K562 (cell line): ENCODE measurements at regions not wholly inside any gene's neighbourhood (a gene's known extent, or its start where the extent isn't known, plus 50 kb on each side); places are given as distances from the start of the nearest gene placed in this dataset.

Experiments
- C11orf30 ChIP-seq: fragments of 450-650 bp; IDR thresholded peaks from 2 replicates; pipeline ENCODE4 v1.6.1; 2016; ENCODE audit warnings: low read depth, mild to moderate bottlenecking
- EP400 ChIP-seq: fragments of 450-650 bp; IDR thresholded peaks from 2 replicates; pipeline ENCODE4 v1.6.1; 2017; ENCODE audit warnings: antibody characterized with exemption, mild to moderate bottlenecking, moderate library complexity
- FOXJ3 ChIP-seq: sonication (generic); formaldehyde crosslinking; IDR thresholded peaks from 2 replicates; pipeline ENCODE4 v1.4.0; 2020; ENCODE audit warnings: mild to moderate bottlenecking, missing genetic modification reagents
- FOXP1 ChIP-seq: sonication (generic); formaldehyde crosslinking; IDR thresholded peaks from 2 replicates; pipeline ENCODE4 v1.8.0; 2022; ENCODE audit warnings: mild to moderate bottlenecking, missing genetic modification reagents
- POLR2AphosphoS5 ChIP-seq: IDR thresholded peaks from 2 replicates; pipeline ENCODE4 v1.6.1; 2011; ENCODE audit warnings: mild to moderate bottlenecking, low read depth, low read length, moderate library complexity; ENCODE audit not compliant: control insufficient read depth, insufficient read depth
- SIN3A ChIP-seq, 2 experiments: fragments of 150-350 bp in 1 of 2; IDR thresholded peaks; 2 replicates each; pipeline ENCODE4 v1.6.1; 2011 to 2016; ENCODE audit warnings: borderline replicate concordance in 2 of 2, low read depth in 2 of 2, low read length in 2 of 2, mild to moderate bottlenecking in 2 of 2, moderate library complexity in 2 of 2; ENCODE audit not compliant: control insufficient read depth in 1 of 2
- TF ChIP-seq, protein P1 (sequence below): fragments of 250-450 bp; sonication (Bioruptor Pico); IDR thresholded peaks from 2 replicates; pipeline ENCODE4 v1.8.0; 2021; ENCODE audit warnings: mild to moderate bottlenecking, moderate library complexity
- TF ChIP-seq, protein P2 (sequence below): sonication (generic); formaldehyde crosslinking; IDR thresholded peaks from 2 replicates; pipeline ENCODE4 v1.8.1; 2023; ENCODE audit warnings: mild to moderate bottlenecking, missing genetic modification reagents, moderate library complexity
- TF ChIP-seq, protein P3 (sequence below), 3 experiments: IDR thresholded peaks in 2 of 3; conservative IDR thresholded peaks in 1 of 3; 2 replicates each; pipeline ENCODE4 v1.5.1; 2011 to 2012; ENCODE audit warnings: low read length in 3 of 3, mild to moderate bottlenecking in 3 of 3, control low read depth in 2 of 3, improper control_type of control experiment in 1 of 3, inconsistent platforms in 1 of 3, low read depth in 1 of 3, mixed read lengths in 1 of 3, moderate library complexity in 1 of 3; ENCODE audit not compliant: insufficient read depth in 2 of 3

DNA sequence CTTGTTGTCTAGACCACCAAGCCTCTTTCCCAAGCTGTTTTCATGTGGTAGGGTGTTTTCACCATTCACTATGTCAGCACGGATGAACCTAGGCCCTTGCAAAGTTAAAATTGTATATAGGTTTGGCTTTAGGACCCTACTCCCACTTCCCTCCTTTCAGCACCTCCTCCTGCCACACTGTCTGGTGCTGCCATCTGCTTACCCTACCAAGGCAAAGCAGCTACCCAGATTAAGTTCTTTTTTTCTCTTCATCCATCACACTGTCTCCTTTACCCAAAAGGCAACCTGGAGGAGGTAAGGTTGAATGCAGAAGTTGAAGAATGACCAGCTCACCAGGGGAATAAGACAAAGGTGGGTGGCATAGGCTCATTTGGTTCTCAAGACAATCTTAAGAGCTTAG, 184.0 kb downstream of the CDC5L start:
- TF ChIP-seq FOXP1 (CRISPR knock-in tag), result no peak
- no peak for TF ChIP-seq FOXJ3 (CRISPR knock-in tag)
- TF ChIP-seq, protein P1, sequence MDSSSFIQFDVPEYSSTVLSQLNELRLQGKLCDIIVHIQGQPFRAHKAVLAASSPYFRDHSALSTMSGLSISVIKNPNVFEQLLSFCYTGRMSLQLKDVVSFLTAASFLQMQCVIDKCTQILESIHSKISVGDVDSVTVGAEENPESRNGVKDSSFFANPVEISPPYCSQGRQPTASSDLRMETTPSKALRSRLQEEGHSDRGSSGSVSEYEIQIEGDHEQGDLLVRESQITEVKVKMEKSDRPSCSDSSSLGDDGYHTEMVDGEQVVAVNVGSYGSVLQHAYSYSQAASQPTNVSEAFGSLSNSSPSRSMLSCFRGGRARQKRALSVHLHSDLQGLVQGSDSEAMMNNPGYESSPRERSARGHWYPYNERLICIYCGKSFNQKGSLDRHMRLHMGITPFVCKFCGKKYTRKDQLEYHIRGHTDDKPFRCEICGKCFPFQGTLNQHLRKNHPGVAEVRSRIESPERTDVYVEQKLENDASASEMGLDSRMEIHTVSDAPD, result no peak
- TF ChIP-seq, protein P2, sequence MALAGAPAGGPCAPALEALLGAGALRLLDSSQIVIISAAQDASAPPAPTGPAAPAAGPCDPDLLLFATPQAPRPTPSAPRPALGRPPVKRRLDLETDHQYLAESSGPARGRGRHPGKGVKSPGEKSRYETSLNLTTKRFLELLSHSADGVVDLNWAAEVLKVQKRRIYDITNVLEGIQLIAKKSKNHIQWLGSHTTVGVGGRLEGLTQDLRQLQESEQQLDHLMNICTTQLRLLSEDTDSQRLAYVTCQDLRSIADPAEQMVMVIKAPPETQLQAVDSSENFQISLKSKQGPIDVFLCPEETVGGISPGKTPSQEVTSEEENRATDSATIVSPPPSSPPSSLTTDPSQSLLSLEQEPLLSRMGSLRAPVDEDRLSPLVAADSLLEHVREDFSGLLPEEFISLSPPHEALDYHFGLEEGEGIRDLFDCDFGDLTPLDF (CRISPR knock-in tag), result no peak
- TF ChIP-seq SIN3A (IDR thresholded peaks at IDR 0.05; ENCODE audit: borderline replicate concordance in 2 of 2, control insufficient read depth in 1 of 2, low read depth in 2 of 2, low read length in 2 of 2), result no peak
- TF ChIP-seq EP400, result no peak
- TF ChIP-seq C11orf30, result no peak
- no peak for TF ChIP-seq POLR2AphosphoS5
- TF ChIP-seq, protein P3, sequence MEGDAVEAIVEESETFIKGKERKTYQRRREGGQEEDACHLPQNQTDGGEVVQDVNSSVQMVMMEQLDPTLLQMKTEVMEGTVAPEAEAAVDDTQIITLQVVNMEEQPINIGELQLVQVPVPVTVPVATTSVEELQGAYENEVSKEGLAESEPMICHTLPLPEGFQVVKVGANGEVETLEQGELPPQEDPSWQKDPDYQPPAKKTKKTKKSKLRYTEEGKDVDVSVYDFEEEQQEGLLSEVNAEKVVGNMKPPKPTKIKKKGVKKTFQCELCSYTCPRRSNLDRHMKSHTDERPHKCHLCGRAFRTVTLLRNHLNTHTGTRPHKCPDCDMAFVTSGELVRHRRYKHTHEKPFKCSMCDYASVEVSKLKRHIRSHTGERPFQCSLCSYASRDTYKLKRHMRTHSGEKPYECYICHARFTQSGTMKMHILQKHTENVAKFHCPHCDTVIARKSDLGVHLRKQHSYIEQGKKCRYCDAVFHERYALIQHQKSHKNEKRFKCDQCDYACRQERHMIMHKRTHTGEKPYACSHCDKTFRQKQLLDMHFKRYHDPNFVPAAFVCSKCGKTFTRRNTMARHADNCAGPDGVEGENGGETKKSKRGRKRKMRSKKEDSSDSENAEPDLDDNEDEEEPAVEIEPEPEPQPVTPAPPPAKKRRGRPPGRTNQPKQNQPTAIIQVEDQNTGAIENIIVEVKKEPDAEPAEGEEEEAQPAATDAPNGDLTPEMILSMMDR (IDR thresholded peaks at IDR 0.05 in 2 of 3, conservative IDR thresholded peaks at IDR 0.05 in 1 of 3; ENCODE audit: insufficient read depth in 2 of 3, low read depth in 1 of 3, low read length in 3 of 3), result no peak
